Liver (tissue), 8 donors: ENCODE measurements at regions not wholly inside any gene's neighbourhood (a gene's known extent, or its start where the extent isn't known, plus 50 kb on each side); places are given as distances from the start of the nearest gene placed in this dataset. TPM values are rescaled to one million over a fixed set of nuclear protein-coding genes. Genes with fewer than 3 reads are reported as not detected.

Experiments used
- DNase-seq: peaks from one replicate; pipeline ENCODE4 v3.0.0-alpha.2; 2017; ENCODE audit warnings: low spot score
- H3K27ac ChIP-seq, 2 donors: one replicate each; pipeline ENCODE4 v1.7.0; 2013; ENCODE audit warnings: inconsistent platforms in 2 of 2, low read length in 2 of 2, control low read depth in 1 of 2, low read depth in 1 of 2, mild to moderate bottlenecking in 1 of 2
- H3K27me3 ChIP-seq, 4 donors: one replicate each; pipeline versions ENCODE4 v1.6.1 to v1.7.0; 2013; ENCODE audit warnings: low read length in 3 of 4, inconsistent platforms in 1 of 4, mild to moderate bottlenecking in 1 of 4, moderate library complexity in 1 of 4; ENCODE audit not compliant: control insufficient read depth in 4 of 4, insufficient read depth in 4 of 4
- H3K36me3 ChIP-seq, 4 donors: one replicate each; pipeline versions ENCODE4 v1.6.1 to v1.7.0; 2013; ENCODE audit warnings: low read length in 3 of 4, mild to moderate bottlenecking in 3 of 4, low read depth in 1 of 4, moderate library complexity in 1 of 4; ENCODE audit not compliant: control insufficient read depth in 4 of 4, insufficient read depth in 3 of 4
- H3K4me1 ChIP-seq, 4 donors: one replicate each; pipeline versions ENCODE4 v1.6.1 to v1.7.0; 2013; ENCODE audit warnings: low read length in 3 of 4, mild to moderate bottlenecking in 3 of 4, moderate library complexity in 1 of 4; ENCODE audit not compliant: control insufficient read depth in 4 of 4, insufficient read depth in 4 of 4
- H3K4me3 ChIP-seq, 3 donors: one replicate each; pipeline versions ENCODE4 v1.6.1 to v1.7.0; 2013; ENCODE audit warnings: low read length in 3 of 3, control low read depth in 1 of 3, low read depth in 1 of 3, mild to moderate bottlenecking in 1 of 3
- H3K9ac ChIP-seq, 2 donors: one replicate each; pipeline ENCODE4 v1.7.0; 2013; ENCODE audit warnings: low read length in 2 of 2, mild to moderate bottlenecking in 2 of 2, moderate library complexity in 2 of 2, control low read depth in 1 of 2, low read depth in 1 of 2
- H3K9me3 ChIP-seq, 4 donors: one replicate each; pipeline versions ENCODE4 v1.6.1 to v1.7.0; 2013; ENCODE audit warnings: low read length in 3 of 4; ENCODE audit not compliant: control insufficient read depth in 4 of 4
- EGR1 ChIP-seq, 2 donors: IDR thresholded peaks; 2 replicates each; pipeline ENCODE4 v1.6.1; 2016 to 2018; ENCODE audit warnings: antibody characterized with exemption in 2 of 2, low read depth in 2 of 2
- FOXA1 ChIP-seq: IDR thresholded peaks from 2 replicates; pipeline ENCODE4 v1.6.1; 2016; ENCODE audit warnings: antibody characterized with exemption
- FOXA2 ChIP-seq: IDR thresholded peaks from 2 replicates; pipeline ENCODE4 v1.6.1; 2016; ENCODE audit warnings: antibody characterized with exemption
- GABPA ChIP-seq, 2 donors: IDR thresholded peaks in 1 of 2; conservative IDR thresholded peaks in 1 of 2; 2 replicates each; pipeline ENCODE4 v1.6.1; 2016; ENCODE audit warnings: antibody characterized with exemption in 2 of 2, mild to moderate bottlenecking in 1 of 2, moderate library complexity in 1 of 2
- JUND ChIP-seq, 2 donors: IDR thresholded peaks; 2 replicates each; pipeline ENCODE4 v1.6.1; 2016; ENCODE audit warnings: antibody characterized with exemption in 2 of 2
- NR2F2 ChIP-seq: IDR thresholded peaks from 2 replicates; pipeline ENCODE4 v1.6.1; 2016; ENCODE audit warnings: antibody characterized with exemption
- RAD21 ChIP-seq, 2 donors: IDR thresholded peaks; 2 replicates each; pipeline ENCODE4 v1.6.1; 2016; ENCODE audit warnings: antibody characterized with exemption in 2 of 2, mild to moderate bottlenecking in 2 of 2
- TAF1 ChIP-seq: conservative IDR thresholded peaks from 2 replicates; pipeline ENCODE4 v1.6.1; 2016; ENCODE audit warnings: antibody characterized with exemption, mild to moderate bottlenecking
- YY1 ChIP-seq: IDR thresholded peaks from 2 replicates; pipeline ENCODE4 v1.6.1; 2016; ENCODE audit warnings: antibody characterized with exemption, mild to moderate bottlenecking
- WGBS: extraction: QIAGEN DNeasy Blood & Tissue Kit; methylation state at CpG from one replicate; pipeline ENCODE4 v1.1.7; 2013; 5-methylcytosine and 5-hydroxymethylcytosine counted together
- small RNA-seq: library from RNA; depleted of rRNA; stranded (forward); fragments of <200 nt; gene quantifications from one replicate; pipeline ENCODE3, GENCODE V24; 2014
- TF ChIP-seq, protein P1 (sequence below): IDR thresholded peaks from 2 replicates; pipeline ENCODE4 v1.6.1; 2016; ENCODE audit warnings: antibody characterized with exemption, mild to moderate bottlenecking
- TF ChIP-seq, protein P2 (sequence below): IDR thresholded peaks from 2 replicates; pipeline ENCODE4 v1.6.1; 2016; ENCODE audit warnings: antibody characterized with exemption
- TF ChIP-seq, protein P3 (sequence below): IDR thresholded peaks from 2 replicates; pipeline ENCODE4 v1.6.1; 2016; ENCODE audit warnings: antibody characterized with exemption
- donor health status: healthy.
- donor health status: healthy.
- donor health status: healthy.
- donor health status: healthy.

- 90% methylated on average over 2 of the region's 2 CpGs for WGBS
These were observed 49.9 kb upstream of the TEX13D start for GRCh38 chrX:124282580-124282979.

More at GRCh38 chrX:124282580-124282979, 49.9 kb upstream of the TEX13D start:
- H3K9me3 ChIP-seq, result no peaks in the 10 kb centered on the region
- H3K27me3 ChIP-seq, result peaks cover 0 to 3% (median 0%) of the 10 kb centered on the region in 4 donors
- no peaks in the 10 kb centered on the region for H3K4me1 ChIP-seq
- DNase-seq, result no peak
- TF ChIP-seq EGR1 (IDR thresholded peaks at IDR 0.05; ENCODE audit: low read depth in 2 of 2) (no peak), GABPA (IDR thresholded peaks at IDR 0.05 in 1 of 2, conservative IDR thresholded peaks at IDR 0.05 in 1 of 2) (no peak), YY1 (no peak), TAF1 (no peak), RAD21 (IDR thresholded peaks at IDR 0.05) (no peak), FOXA2 (no peak), JUND (IDR thresholded peaks at IDR 0.05) (no peak), NR2F2 (no peak), FOXA1 (no peak)
- TF ChIP-seq, protein P1, sequence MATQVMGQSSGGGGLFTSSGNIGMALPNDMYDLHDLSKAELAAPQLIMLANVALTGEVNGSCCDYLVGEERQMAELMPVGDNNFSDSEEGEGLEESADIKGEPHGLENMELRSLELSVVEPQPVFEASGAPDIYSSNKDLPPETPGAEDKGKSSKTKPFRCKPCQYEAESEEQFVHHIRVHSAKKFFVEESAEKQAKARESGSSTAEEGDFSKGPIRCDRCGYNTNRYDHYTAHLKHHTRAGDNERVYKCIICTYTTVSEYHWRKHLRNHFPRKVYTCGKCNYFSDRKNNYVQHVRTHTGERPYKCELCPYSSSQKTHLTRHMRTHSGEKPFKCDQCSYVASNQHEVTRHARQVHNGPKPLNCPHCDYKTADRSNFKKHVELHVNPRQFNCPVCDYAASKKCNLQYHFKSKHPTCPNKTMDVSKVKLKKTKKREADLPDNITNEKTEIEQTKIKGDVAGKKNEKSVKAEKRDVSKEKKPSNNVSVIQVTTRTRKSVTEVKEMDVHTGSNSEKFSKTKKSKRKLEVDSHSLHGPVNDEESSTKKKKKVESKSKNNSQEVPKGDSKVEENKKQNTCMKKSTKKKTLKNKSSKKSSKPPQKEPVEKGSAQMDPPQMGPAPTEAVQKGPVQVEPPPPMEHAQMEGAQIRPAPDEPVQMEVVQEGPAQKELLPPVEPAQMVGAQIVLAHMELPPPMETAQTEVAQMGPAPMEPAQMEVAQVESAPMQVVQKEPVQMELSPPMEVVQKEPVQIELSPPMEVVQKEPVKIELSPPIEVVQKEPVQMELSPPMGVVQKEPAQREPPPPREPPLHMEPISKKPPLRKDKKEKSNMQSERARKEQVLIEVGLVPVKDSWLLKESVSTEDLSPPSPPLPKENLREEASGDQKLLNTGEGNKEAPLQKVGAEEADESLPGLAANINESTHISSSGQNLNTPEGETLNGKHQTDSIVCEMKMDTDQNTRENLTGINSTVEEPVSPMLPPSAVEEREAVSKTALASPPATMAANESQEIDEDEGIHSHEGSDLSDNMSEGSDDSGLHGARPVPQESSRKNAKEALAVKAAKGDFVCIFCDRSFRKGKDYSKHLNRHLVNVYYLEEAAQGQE, result no peak
- TF ChIP-seq, protein P2, sequence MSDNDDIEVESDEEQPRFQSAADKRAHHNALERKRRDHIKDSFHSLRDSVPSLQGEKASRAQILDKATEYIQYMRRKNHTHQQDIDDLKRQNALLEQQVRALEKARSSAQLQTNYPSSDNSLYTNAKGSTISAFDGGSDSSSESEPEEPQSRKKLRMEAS, result no peak
- TF ChIP-seq, protein P3, sequence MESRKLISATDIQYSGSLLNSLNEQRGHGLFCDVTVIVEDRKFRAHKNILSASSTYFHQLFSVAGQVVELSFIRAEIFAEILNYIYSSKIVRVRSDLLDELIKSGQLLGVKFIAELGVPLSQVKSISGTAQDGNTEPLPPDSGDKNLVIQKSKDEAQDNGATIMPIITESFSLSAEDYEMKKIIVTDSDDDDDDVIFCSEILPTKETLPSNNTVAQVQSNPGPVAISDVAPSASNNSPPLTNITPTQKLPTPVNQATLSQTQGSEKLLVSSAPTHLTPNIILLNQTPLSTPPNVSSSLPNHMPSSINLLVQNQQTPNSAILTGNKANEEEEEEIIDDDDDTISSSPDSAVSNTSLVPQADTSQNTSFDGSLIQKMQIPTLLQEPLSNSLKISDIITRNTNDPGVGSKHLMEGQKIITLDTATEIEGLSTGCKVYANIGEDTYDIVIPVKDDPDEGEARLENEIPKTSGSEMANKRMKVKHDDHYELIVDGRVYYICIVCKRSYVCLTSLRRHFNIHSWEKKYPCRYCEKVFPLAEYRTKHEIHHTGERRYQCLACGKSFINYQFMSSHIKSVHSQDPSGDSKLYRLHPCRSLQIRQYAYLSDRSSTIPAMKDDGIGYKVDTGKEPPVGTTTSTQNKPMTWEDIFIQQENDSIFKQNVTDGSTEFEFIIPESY, result no peak
- no peak overlapping the region for H3K27ac ChIP-seq
- no peak overlapping the region for H3K4me3 ChIP-seq
- H3K9ac ChIP-seq, result no peak overlapping the region
- H3K36me3 ChIP-seq, result no peaks in the 10 kb centered on the region

Small RNA genes in the stretch of these regions (small RNA-seq; reads per million reads assigned to genes)
- gene RF00561, result not detected
